ENCODE measurements at regions not wholly inside any gene's neighbourhood (a gene's known extent, or its start where the extent isn't known, plus 50 kb on each side); places are given as distances from the start of the nearest gene placed in this dataset.

GRCh38 chrX:118167361-118167760, 50.8 kb upstream of the KLHL13 start:
- no peak for DNase-seq

GRCh38 chrX:118171356-118171755, 54.7 kb upstream of the KLHL13 start:
- no peak for DNase-seq

- DNase-seq: no peak
Observed at GRCh38 chrX:118174516-118175098, 58.0 kb upstream of the KLHL13 start.

GRCh38 chrX:118177708-118178107, 61.1 kb upstream of the KLHL13 start:
- no peak for DNase-seq

DNA sequence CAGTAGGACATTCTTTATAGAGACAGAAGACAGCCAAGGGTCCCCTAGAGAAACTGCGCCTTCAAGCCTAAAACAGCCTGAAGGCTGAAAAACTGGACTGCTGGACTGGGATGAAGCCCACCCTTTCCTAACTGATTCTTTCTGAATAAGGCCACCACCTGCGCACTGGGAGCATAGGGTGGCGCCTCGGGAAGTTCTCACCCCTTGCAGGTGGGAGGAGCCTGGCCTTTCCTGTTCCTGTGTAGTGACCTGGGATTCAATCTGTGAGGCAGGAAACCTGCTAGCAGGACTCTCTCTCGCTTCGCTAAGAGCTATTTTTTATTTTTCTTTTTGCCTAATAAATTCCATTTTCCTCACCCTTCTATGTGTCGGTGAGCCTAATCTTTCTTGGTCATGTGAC, 61.8 kb upstream of the KLHL13 start:
- no peak for DNase-seq

DNA sequence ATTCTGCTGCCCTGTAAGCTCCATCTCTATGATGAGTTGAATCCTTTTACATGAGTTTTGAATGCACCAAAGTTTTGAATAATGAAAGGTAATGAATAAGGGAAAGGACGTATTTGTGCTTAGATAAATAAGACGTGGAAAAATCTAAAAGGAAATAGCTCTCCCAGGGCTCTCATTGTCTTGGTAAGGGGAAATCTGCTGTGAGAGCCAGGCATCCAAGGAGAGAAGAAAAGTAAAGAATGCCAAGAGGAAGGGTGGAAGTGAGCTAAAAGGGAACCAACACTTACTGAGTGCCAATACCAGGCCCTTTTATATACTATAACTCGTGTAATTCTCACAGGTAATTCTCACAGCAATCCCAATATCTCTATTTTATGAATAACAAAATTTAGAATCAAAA, 62.6 kb upstream of the KLHL13 start:
- DNase-seq: no peak

DNA sequence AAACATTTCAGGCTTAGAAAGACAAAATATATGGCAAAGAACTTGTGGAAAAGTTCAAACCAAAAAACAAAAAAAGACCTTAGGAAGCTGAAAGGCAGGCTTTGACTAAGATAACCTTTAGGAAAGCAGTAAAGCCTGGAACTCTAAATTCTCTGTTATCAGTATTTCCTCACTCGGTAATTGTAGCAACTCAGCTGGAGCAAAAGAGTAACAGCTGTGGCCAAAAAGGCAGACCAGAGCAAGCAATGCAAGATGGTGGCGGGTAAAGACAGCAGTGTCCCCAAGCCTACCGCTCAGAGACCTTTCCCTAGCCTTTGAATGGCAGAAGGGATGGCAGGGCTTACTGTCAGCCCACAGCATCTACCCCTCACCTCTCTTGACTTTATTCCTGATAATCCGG, 63.1 kb upstream of the KLHL13 start:
- DNase-seq: no peak

DNA sequence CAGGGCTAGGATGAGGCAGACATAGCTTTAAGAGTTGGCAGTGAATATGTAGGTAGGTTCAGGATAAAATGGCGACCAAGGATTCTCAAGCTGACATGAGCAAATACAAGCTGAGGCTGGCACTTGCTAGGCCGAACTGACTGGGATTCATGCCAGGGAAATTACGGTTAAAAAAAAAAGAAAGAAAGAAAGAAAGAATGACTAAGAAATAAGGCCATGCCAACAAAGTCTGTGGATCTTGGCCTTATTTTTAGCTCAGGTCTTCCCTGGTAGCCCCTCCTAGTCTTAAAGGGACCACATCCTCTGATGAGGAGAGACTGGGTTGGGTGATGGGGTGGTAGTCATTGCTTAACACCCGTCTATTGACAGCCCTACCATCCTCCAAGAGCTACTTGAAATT, 64.4 kb upstream of the KLHL13 start:
- no peak for DNase-seq

DNA sequence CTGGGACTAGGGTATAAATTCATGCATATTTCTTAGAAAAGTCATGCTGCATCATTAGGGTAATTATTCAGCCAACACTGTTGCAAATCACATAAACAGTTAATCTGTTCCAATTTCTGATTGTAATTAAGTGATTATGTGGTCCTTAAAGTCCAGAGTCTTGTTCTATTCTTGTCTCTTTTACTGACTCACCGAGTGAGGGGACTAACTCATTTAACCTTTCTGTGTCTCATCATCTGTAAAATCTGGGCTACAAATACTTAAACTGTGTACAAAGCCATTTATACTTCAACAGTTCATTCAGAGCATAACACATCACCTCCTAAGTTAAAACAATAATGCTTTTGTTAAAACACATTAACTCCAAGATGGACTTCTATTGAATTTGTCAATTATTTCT, 65.4 kb upstream of the KLHL13 start:
- no peak for DNase-seq

DNA sequence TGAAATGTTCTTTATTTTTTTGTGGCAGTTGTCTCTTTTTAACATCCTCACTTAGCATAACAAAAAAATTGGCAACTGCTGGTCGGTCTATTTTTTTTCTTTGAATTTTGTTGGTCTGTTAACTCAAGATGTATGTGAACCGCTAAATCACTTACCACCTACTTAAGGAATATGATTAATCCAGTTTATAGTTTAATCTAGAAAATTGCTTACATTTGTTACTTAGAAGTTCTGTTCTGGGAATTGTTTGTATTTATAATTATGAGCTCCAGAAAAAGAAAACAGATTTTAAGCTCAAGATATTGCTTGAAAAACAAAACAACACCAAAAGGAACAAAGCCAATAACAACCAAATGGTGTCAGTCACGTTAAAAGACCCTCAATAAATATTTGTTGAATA, 66.1 kb upstream of the KLHL13 start:
- no peak for DNase-seq

- no peak for DNase-seq
Observed at GRCh38 chrX:118183606-118184005, 67.0 kb upstream of the KLHL13 start.

DNA sequence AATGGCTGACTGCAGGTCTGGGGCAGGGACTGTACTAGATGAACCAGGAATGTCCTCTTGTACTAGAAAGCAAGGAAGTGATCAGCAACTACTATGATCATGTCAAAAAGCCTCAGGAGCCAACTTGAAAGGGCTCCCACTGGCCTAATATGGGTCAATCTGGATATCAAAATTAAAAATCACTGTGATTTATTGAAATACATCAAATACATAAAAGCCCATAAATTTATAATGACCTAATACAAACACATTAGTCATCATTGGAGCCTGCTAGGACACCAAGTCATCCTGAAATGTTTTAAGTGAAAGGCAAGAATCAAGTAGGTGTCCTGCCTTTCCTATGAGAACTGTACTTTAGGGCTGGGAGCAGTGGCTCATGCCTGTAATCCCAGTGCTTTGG, 70.5 kb upstream of the KLHL13 start:
- DNase-seq: no peak

- DNase-seq: peak; percentile 7
Observed at GRCh38 chrX:118189000-118189399, 72.4 kb upstream of the KLHL13 start.

GRCh38 chrX:118189628-118190027, 73.0 kb upstream of the KLHL13 start:
- DNase-seq: peak; percentile 20

DNA sequence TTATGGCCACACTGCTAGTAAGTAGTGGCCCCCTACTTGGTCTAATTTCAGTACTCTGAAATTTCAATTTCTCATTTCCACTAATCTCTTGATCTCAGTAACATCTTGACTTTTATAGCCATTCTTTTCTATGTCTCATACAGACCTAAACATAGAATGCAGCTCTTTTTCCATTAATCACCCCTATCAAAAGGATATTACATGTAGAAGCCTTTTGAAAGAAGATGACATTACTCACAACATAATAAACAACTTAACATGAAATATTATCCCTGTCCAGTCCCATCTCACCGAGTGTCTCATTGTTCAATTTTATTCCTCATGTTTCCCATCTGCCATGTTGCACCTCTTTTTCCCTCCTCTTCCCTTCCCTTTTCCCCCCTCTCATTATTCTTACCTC, 81.1 kb upstream of the KLHL13 start:
- DNase-seq: no peak

DNA sequence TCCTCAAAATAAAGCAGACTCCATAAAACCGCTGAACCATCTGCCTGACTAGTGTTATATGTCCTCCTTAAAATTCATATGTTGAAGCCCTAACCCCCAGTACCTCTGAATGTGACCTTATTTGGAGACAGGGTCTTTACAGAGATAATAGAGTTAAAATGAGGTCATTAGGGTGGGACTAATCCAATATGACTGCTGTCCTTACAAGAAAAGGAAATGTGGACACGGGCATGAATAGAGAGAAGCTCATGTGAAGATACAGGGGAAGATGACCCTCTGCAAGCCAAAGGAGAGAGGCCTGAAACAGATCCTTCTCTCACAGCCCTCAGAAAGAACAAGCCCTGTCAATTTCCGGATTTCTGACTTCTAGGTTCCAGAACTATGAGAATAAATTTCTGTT, 82.0 kb upstream of the KLHL13 start:
- no peak for DNase-seq

- no peak for DNase-seq
Observed at GRCh38 chrX:118199997-118200396, 83.4 kb upstream of the KLHL13 start.

GRCh38 chrX:118205421-118206395, 89.1 kb upstream of the KLHL13 start:
- no peak for DNase-seq

DNA sequence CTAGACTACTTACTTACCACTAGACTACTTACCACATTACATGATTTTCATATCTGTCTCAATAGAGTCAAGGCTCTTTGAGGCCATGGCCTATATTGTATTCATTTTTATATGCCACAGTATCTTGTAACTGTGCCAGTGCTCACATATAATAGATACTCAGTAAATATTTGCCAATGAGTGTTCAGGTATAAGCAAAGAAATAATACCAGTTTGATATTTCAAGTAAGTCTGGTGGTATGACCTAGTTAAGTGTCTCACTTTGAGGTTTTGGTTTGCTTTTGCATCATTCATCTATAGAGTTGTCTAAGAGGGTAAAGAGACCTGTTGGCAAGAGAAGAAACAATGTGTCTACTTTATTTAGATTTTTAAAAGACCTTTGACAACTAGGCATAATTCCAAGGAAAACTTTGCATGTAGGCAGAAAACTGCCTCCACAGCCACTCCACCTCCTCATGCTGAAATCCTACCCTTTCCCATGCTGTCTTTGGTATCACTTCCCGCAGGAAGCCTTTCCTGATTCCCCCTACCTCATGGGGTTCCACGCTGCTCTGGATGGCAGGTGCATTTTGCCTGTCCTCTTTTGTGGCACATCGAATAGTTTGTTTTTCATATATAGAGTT, 91.3 kb upstream of the KLHL13 start:
- DNase-seq: peak; percentile 41

DNA sequence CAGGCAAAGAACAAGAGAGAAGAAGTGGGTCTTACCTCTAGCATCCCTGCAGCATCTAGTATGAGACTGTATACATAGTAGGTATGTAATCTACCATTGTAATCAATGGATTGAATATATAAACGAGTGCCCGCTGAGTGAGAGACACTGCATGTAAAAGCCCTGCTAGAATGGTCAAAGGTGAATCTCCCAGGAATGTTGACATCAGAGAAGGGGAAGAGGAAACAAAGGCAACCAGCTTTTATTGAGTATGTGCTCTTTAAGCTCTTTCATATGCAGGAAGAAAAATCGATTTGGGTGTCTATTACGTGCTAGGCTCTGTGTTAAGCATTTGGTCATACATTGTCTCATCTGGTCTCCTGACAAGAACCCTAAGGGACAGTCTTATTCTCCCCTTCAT, 91.9 kb upstream of the KLHL13 start:
- no peak for DNase-seq

DNA sequence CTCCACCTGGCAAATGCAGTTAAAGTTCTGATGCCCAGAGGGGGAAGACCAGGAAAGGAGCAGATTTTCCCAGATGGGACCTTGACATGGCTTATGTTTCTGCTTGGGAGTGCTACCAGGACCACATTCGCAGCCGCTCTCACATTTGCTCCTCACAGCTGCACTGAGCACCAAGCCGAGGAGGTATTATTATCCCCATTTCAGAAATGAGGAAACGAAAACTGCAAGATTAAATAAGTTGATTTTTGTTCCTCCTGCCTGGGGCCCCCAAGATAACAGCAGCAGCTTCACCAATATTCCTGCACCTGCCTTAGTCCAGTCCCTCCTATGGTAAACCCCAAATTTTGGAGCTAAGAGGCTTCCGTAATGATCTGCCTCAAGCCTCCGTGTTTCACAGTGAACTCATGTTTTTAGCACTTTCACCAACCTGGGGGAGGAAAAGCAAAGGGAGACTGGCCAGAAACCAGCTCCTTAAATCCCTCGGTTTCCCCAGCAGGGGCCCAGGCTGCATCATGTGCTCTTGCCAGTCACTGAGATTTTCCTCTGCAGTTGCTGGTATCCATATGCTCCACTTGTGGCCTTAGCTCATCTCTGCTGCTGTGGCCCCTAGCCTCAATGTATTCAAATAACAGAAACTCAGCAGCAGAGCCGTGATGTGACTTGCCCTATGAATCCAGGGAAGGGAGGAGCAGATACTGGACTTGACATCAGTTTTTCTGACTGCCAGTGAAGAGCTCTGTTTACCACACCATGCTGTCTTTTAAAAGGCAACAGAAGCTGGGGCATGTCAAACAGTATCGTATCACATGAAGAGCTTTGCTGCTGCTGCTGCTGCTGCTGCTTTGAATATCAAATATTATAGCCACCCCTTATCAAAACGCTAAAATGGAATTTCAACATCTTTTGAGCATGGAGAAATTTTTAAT, 95.5 kb upstream of the KLHL13 start:
- DNase-seq: no peak

GRCh38 chrX:118212817-118213183, 96.2 kb upstream of the KLHL13 start:
- DNase-seq: no peak

DNA sequence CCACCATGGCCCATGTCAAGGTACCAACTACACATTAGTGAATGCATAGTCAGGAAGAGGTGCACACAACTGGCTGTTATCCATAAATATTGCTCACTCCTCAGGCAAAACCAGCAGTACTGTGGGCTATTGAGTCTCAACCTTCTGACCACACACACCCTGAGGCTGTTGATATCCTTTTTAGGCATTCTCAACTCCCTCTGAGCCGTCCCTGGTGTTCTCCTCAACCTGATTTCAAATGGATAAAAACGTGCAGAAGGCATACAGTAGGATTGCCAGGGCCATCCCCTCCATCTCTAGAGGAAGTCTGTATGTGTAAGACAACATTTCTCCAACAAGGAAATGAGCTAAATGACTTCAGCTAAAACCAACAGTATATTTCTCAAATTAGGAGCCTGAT, 98.7 kb upstream of the KLHL13 start:
- DNase-seq: no peak
